ENCODE measurements at regions not wholly inside any gene's neighbourhood (a gene's known extent, or its start where the extent isn't known, plus 50 kb on each side); places are given as distances from the start of the nearest gene placed in this dataset.

GRCh38 chr2:129444751-129445150 lies 534.7 kb upstream of the RAB6C start:
- Histone ChIP-seq H3K9me3 (ENCODE audit: insufficient read depth, low read depth, low read length) (no peaks in the 10 kb centered on the region), H3K9ac (ENCODE audit: low read depth, low read length) (no peak overlapping the region), H3K27ac (ENCODE audit: low read depth, low read length) (no peak overlapping the region), H3K4me3 (ENCODE audit: low read length) (no peak overlapping the region), H3K36me3 (ENCODE audit: insufficient read depth, low read length) (no peaks in the 10 kb centered on the region), H3K27me3 (ENCODE audit: insufficient read depth, low read length) (no peaks in the 10 kb centered on the region), H3K4me1 (ENCODE audit: insufficient read depth, low read length) (no peaks in the 10 kb centered on the region)
- 88% methylated on average over 6 of the region's 6 CpGs for WGBS

DNA sequence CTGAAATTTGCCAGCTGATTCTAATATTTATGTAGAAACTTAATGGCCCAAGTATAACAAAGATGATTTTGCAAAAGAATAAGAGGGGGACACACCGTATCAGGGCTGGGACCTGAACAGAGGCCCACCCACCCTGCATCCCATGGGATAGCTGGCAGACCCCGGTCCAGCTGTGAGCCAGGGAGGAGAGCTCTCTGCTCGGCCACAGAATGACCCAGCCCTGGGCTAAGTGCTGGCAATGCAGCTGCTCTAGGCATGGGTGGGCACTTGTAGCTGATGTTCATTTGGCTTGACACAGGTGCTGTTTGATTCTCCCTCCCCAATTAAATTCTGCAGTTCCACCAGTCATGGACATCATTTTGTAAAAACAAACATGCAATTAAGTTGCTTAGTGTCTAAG lies 522.8 kb upstream of the RAB6C start:
- 83% methylated on average over 3 of the region's 3 CpGs for WGBS
- H3K27ac ChIP-seq (ENCODE audit: low read depth, low read length) = no peak overlapping the region

GRCh38 chr2:129457277-129457818 lies 522.1 kb upstream of the RAB6C start:
- no peaks in the 10 kb centered on the region for H3K4me1 ChIP-seq (ENCODE audit: insufficient read depth, low read length)
- H3K27ac ChIP-seq (ENCODE audit: low read depth, low read length) = no peak overlapping the region
- H3K9me3 ChIP-seq (ENCODE audit: insufficient read depth, low read depth, low read length) = no peaks in the 10 kb centered on the region
- H3K27me3 ChIP-seq (ENCODE audit: insufficient read depth, low read length) = no peaks in the 10 kb centered on the region
- H3K36me3 ChIP-seq (ENCODE audit: insufficient read depth, low read length) = no peaks in the 10 kb centered on the region
- no peak overlapping the region for H3K4me3 ChIP-seq (ENCODE audit: low read length)
- no peak overlapping the region for H3K9ac ChIP-seq (ENCODE audit: low read depth, low read length)
- WGBS = 90% methylated on average over 5 of the region's 5 CpGs

More for the DNA sequence above, 522.8 kb upstream of the RAB6C start:
- Histone ChIP-seq H3K4me1 (ENCODE audit: insufficient read depth, low read length) (no peaks in the 10 kb centered on the region), H3K9me3 (ENCODE audit: insufficient read depth, low read depth, low read length) (no peaks in the 10 kb centered on the region), H3K4me3 (ENCODE audit: low read length) (no peak overlapping the region), H3K27me3 (ENCODE audit: insufficient read depth, low read length) (no peaks in the 10 kb centered on the region), H3K36me3 (ENCODE audit: insufficient read depth, low read length) (no peaks in the 10 kb centered on the region), H3K9ac (ENCODE audit: low read depth, low read length) (no peak overlapping the region)

- H3K27ac ChIP-seq (ENCODE audit: low read depth, low read length) = no peak overlapping the region
- no peaks in the 10 kb centered on the region for H3K4me1 ChIP-seq (ENCODE audit: insufficient read depth, low read length)
- H3K36me3 ChIP-seq (ENCODE audit: insufficient read depth, low read length) = no peaks in the 10 kb centered on the region
- H3K4me3 ChIP-seq (ENCODE audit: low read length) = no peak overlapping the region
- H3K9ac ChIP-seq (ENCODE audit: low read depth, low read length) = no peak overlapping the region
- H3K27me3 ChIP-seq (ENCODE audit: insufficient read depth, low read length) = no peaks in the 10 kb centered on the region
- WGBS = 87% methylated on average over 7 of the region's 7 CpGs
- H3K9me3 ChIP-seq (ENCODE audit: insufficient read depth, low read depth, low read length) = no peaks in the 10 kb centered on the region
These were observed 521.5 kb upstream of the RAB6C start for GRCh38 chr2:129458006-129458405.

GRCh38 chr2:129458436-129458835 lies 521.0 kb upstream of the RAB6C start:
- H3K4me1 ChIP-seq (ENCODE audit: insufficient read depth, low read length) = no peaks in the 10 kb centered on the region
- WGBS = 84% methylated on average over 7 of the region's 7 CpGs
- H3K36me3 ChIP-seq (ENCODE audit: insufficient read depth, low read length) = no peaks in the 10 kb centered on the region
- H3K27me3 ChIP-seq (ENCODE audit: insufficient read depth, low read length) = no peaks in the 10 kb centered on the region
- H3K9me3 ChIP-seq (ENCODE audit: insufficient read depth, low read depth, low read length) = no peaks in the 10 kb centered on the region
- no peak overlapping the region for H3K9ac ChIP-seq (ENCODE audit: low read depth, low read length)
- no peak overlapping the region for H3K4me3 ChIP-seq (ENCODE audit: low read length)
- H3K27ac ChIP-seq (ENCODE audit: low read depth, low read length) = no peak overlapping the region

GRCh38 chr2:129459200-129459876 lies 520.1 kb upstream of the RAB6C start:
- WGBS = 90% methylated on average over 15 of the region's 15 CpGs
- H3K36me3 ChIP-seq (ENCODE audit: insufficient read depth, low read length) = no peaks in the 10 kb centered on the region
- H3K27me3 ChIP-seq (ENCODE audit: insufficient read depth, low read length) = no peaks in the 10 kb centered on the region
- H3K9ac ChIP-seq (ENCODE audit: low read depth, low read length) = no peak overlapping the region
- no peak overlapping the region for H3K4me3 ChIP-seq (ENCODE audit: low read length)
- no peaks in the 10 kb centered on the region for H3K4me1 ChIP-seq (ENCODE audit: insufficient read depth, low read length)
- H3K9me3 ChIP-seq (ENCODE audit: insufficient read depth, low read depth, low read length) = no peaks in the 10 kb centered on the region
- no peak overlapping the region for H3K27ac ChIP-seq (ENCODE audit: low read depth, low read length)

DNA sequence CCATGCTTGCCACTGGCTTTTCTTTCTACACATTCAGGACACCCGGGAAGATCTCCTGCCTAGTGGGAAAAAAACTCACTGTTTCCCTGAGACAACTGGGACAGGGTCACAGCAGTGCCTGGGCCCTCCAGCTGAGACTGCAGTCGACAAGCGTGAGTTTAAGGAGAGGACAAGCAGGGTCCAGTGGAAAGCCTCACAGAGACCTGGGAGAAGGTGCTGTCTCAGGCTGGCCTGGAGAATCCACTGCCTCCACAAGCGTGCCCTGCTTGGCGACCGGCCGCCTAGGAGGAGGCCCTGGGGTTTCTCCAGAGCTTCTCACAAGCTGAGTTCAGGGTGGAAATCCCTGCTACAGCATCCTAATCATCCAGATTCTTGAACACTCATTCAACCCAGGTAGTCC lies 519.6 kb upstream of the RAB6C start:
- no peaks in the 10 kb centered on the region for H3K36me3 ChIP-seq (ENCODE audit: insufficient read depth, low read length)
- 83% methylated on average over 7 of the region's 7 CpGs for WGBS
- no peaks in the 10 kb centered on the region for H3K9me3 ChIP-seq (ENCODE audit: insufficient read depth, low read depth, low read length)
- H3K27me3 ChIP-seq (ENCODE audit: insufficient read depth, low read length) = no peaks in the 10 kb centered on the region
- no peak overlapping the region for H3K27ac ChIP-seq (ENCODE audit: low read depth, low read length)
- H3K4me3 ChIP-seq (ENCODE audit: low read length) = no peak overlapping the region
- no peaks in the 10 kb centered on the region for H3K4me1 ChIP-seq (ENCODE audit: insufficient read depth, low read length)
- H3K9ac ChIP-seq (ENCODE audit: low read depth, low read length) = no peak overlapping the region

DNA sequence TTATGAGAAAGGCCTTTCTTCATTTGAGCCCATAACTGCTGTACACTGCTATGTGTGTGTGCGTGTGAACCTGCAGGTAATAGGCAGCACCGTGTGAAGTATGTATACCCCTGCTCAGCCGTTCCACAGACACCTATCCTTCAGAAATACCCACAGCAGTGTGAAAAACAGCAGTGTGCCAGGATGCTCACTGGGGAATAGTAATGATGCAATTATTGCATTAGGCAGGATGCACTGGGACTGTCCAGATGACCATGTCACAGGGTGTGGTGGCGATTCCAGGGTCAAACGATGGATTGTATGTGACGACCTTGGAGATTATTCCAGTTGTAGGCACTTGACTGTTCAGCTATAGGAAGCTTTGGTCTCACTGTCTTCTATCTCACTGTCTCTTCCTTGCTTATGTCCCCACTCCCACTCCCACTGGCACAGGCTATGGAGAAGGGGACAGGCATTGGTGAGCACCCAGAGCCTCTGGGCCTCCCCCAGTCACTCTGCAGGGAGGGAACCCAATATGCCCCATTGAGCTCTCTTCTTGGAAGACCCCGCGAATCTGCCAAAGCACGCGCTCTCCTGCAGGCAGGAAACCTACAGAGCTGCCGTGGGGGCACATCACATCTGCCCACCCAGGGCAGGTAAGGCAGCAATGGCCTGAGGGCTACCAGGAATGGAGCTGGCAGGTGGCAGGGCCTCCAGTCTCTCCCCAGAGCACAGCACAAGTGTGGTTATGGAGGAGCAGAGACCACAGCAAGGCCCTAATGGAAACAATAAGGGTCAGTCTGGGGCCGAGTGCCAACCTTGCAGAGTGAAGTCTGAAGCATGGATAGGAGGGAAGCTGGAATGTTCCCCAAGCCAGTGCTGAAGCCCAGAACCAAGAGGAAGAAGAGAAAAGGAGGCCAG lies 518.9 kb upstream of the RAB6C start:
- Histone ChIP-seq H3K4me1 (ENCODE audit: insufficient read depth, low read length) (no peaks in the 10 kb centered on the region), H3K9me3 (ENCODE audit: insufficient read depth, low read depth, low read length) (no peaks in the 10 kb centered on the region), H3K4me3 (ENCODE audit: low read length) (no peak overlapping the region), H3K36me3 (ENCODE audit: insufficient read depth, low read length) (no peaks in the 10 kb centered on the region), H3K27ac (ENCODE audit: low read depth, low read length) (no peak overlapping the region), H3K9ac (ENCODE audit: low read depth, low read length) (no peak overlapping the region), H3K27me3 (ENCODE audit: insufficient read depth, low read length) (no peaks in the 10 kb centered on the region)
- 92% methylated on average over 12 of the region's 12 CpGs for WGBS

DNA sequence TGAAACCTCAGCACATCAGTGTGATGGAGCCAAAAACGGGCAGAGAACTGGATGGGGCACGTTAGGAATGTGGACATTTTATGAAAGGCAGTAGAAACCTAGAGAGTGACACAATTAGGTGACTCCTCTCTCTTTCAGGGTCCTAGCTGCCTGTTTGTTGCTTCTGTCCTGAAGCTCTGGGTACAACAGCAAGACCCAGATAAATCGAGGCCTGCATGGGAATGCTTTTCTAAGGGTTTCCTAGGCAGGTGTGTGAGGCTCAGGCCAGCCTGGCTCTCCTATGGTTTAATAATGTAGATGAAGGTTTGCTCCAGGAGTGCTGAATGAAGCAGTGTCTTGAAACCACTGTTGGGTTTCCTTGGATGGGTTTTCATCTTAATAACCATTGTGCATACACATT lies 517.1 kb upstream of the RAB6C start:
- Histone ChIP-seq H3K9me3 (ENCODE audit: insufficient read depth, low read depth, low read length) (no peaks in the 10 kb centered on the region), H3K27me3 (ENCODE audit: insufficient read depth, low read length) (no peaks in the 10 kb centered on the region), H3K27ac (ENCODE audit: low read depth, low read length) (no peak overlapping the region), H3K36me3 (ENCODE audit: insufficient read depth, low read length) (no peaks in the 10 kb centered on the region), H3K4me3 (ENCODE audit: low read length) (no peak overlapping the region), H3K9ac (ENCODE audit: low read depth, low read length) (no peak overlapping the region), H3K4me1 (ENCODE audit: insufficient read depth, low read length) (no peaks in the 10 kb centered on the region)
- WGBS = 92% methylated on average over 3 of the region's 3 CpGs

- Histone ChIP-seq H3K27ac (ENCODE audit: low read depth, low read length) (no peak overlapping the region), H3K36me3 (ENCODE audit: insufficient read depth, low read length) (no peaks in the 10 kb centered on the region), H3K27me3 (ENCODE audit: insufficient read depth, low read length) (no peaks in the 10 kb centered on the region), H3K9ac (ENCODE audit: low read depth, low read length) (no peak overlapping the region), H3K4me3 (ENCODE audit: low read length) (no peak overlapping the region), H3K9me3 (ENCODE audit: insufficient read depth, low read depth, low read length) (no peaks in the 10 kb centered on the region), H3K4me1 (ENCODE audit: insufficient read depth, low read length) (no peaks in the 10 kb centered on the region)
- 94% methylated on average over 4 of the region's 4 CpGs for WGBS
These were observed 516.5 kb upstream of the RAB6C start for GRCh38 chr2:129462967-129463366.

DNA sequence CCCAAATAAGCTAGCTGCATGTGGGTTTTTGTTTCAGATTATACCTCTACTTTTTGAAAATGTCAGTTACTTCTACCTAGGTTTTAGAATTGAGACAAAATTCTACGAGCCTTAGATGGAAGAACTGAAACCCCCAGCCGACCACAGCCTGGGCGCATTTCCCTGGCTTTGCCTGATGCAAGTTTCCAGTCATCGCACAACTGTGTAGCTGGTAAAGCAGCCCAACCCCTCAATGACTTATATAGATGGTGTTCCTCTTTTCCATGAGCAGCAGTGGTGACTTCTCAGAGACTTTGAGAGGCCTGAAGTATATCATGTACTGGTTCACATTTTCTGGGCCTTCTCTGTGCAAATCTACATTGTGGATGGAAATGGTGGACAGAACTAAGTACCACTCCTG lies 515.4 kb upstream of the RAB6C start:
- no peaks in the 10 kb centered on the region for H3K27me3 ChIP-seq (ENCODE audit: insufficient read depth, low read length)
- H3K9ac ChIP-seq (ENCODE audit: low read depth, low read length) = no peak overlapping the region
- H3K27ac ChIP-seq (ENCODE audit: low read depth, low read length) = no peak overlapping the region
- H3K36me3 ChIP-seq (ENCODE audit: insufficient read depth, low read length) = no peaks in the 10 kb centered on the region
- H3K9me3 ChIP-seq (ENCODE audit: insufficient read depth, low read depth, low read length) = no peaks in the 10 kb centered on the region
- WGBS = 97% methylated on average over 4 of the region's 4 CpGs
- no peaks in the 10 kb centered on the region for H3K4me1 ChIP-seq (ENCODE audit: insufficient read depth, low read length)
- H3K4me3 ChIP-seq (ENCODE audit: low read length) = no peak overlapping the region
